GM23248 (cell line): ENCODE measurements at regions not wholly inside any gene's neighbourhood (a gene's known extent, or its start where the extent isn't known, plus 50 kb on each side); places are given as distances from the start of the nearest gene placed in this dataset.
"Not testable (repeated sequence)": the region's sequence is repeated elsewhere in the genome, so short reads cannot be mapped to it uniquely, and the experiment has no call there.

Experiments used
- DNase-seq: peaks from one replicate; pipeline ENCODE4 v3.0.0-alpha.2; 2015
- H2AFZ ChIP-seq: fragments of 200-600 bp; sonication (generic); 2 replicates; pipeline ENCODE4 v1.6.1; 2016; ENCODE audit warnings: antibody characterized with exemption
- H3F3A ChIP-seq: fragments of 200-600 bp; sonication (generic); 2 replicates; pipeline ENCODE4 v1.6.1; 2016; ENCODE audit warnings: mild to moderate bottlenecking, antibody characterized with exemption, mixed run types; ENCODE audit not compliant: insufficient read depth
- H3K27ac ChIP-seq: fragments of 200-600 bp; sonication (generic); 2 replicates; pipeline ENCODE4 v1.5.1; 2016; ENCODE audit warnings: mild to moderate bottlenecking
- H3K27me3 ChIP-seq: fragments of 200-600 bp; sonication (generic); replicated peaks from 2 replicates; pipeline ENCODE4 v1.6.1; 2016; ENCODE audit warnings: mild to moderate bottlenecking; ENCODE audit not compliant: insufficient read depth
- H3K36me3 ChIP-seq: fragments of 200-600 bp; sonication (generic); 2 replicates; pipeline ENCODE4 v1.6.1; 2016; ENCODE audit warnings: low read depth, mild to moderate bottlenecking
- H3K4me1 ChIP-seq: fragments of 200-600 bp; sonication (generic); 2 replicates; pipeline ENCODE4 v1.6.1; 2016; ENCODE audit warnings: mild to moderate bottlenecking; ENCODE audit not compliant: insufficient read depth
- H3K4me2 ChIP-seq: fragments of 200-600 bp; sonication (generic); one replicate; pipeline ENCODE4 v1.6.1; 2016; ENCODE audit warnings: mild to moderate bottlenecking; ENCODE audit not compliant: unreplicated experiment
- H3K4me3 ChIP-seq: fragments of 200-600 bp; sonication (generic); 2 replicates; pipeline ENCODE4 v1.5.1; 2016; ENCODE audit warnings: mild to moderate bottlenecking
- H3K79me2 ChIP-seq: fragments of 200-600 bp; sonication (generic); 2 replicates; pipeline ENCODE4 v1.6.1; 2016; ENCODE audit warnings: mild to moderate bottlenecking; ENCODE audit not compliant: insufficient read depth
- H3K9ac ChIP-seq: fragments of 200-600 bp; sonication (generic); 2 replicates; pipeline ENCODE4 v1.6.1; 2016; ENCODE audit warnings: mild to moderate bottlenecking
- H3K9me2 ChIP-seq: fragments of 200-600 bp; sonication (generic); 2 replicates; pipeline ENCODE4 v1.6.1; 2016; ENCODE audit warnings: mixed run types, mild to moderate bottlenecking, moderate library complexity; ENCODE audit not compliant: insufficient read depth
- H3K9me3 ChIP-seq: fragments of 200-600 bp; sonication (generic); one replicate; pipeline ENCODE4 v1.6.1; 2017; ENCODE audit warnings: low read depth
- H4K20me1 ChIP-seq: fragments of 200-600 bp; sonication (generic); 2 replicates; pipeline ENCODE4 v1.6.0; 2016; ENCODE audit not compliant: insufficient read depth
- EZH2 ChIP-seq: fragments of 200-600 bp; sonication (generic); IDR thresholded peaks from 2 replicates; pipeline ENCODE4 v1.6.1; 2018; ENCODE audit warnings: antibody characterized with exemption, mild to moderate bottlenecking; ENCODE audit not compliant: insufficient read depth, poor library complexity, severe bottlenecking
- EZH2phosphoT487 ChIP-seq: fragments of 200-600 bp; sonication (generic); IDR thresholded peaks from 2 replicates; pipeline ENCODE4 v1.6.1; 2018; ENCODE audit warnings: antibody characterized with exemption, moderate library complexity, mild to moderate bottlenecking, low read depth; ENCODE audit not compliant: insufficient read depth
- WGBS, 2 experiments: methylation state at CpG; one replicate each; pipeline ENCODE4 v1.1.6; 2015 to 2017; ENCODE audit warnings: low lambda C conversion rate in 2 of 2, low coverage in 1 of 2; ENCODE audit errors: missing lambda C conversion rate in 2 of 2; 5-methylcytosine and 5-hydroxymethylcytosine counted together
- in situ Hi-C: fragments of 300-500 bp; cut with MboI; formaldehyde crosslinking; loops from 2 replicates; pipeline ENCODE4 v1.15.0; 2020

DNA sequence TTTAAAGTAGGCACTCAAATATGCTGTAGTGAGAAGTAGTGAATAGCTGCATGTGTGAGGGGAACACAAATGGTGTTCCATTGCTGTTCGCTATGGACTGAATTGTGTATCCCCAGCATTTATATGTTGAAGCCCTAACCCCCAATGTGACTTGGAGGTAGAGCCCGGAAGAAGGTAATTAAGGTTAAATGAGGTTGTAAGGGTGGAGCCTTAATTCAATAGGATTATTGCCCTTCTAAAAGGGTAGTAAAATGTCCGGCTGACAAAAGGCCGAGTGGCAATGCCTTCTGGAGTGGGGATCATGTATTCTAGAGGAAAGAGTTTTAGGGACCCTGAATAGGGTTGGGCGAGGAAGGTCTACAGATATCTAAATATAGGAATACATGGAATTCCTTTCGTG lies 168.9 kb upstream of the NUDT10 start:
- H3F3A ChIP-seq = no peaks in the 10 kb centered on the region
- H3K4me2 ChIP-seq = no peak overlapping the region
- in situ Hi-C loops = no loop called here
- TF ChIP-seq EZH2 (no peak), EZH2phosphoT487 (no peak)
- no peaks in the 10 kb centered on the region for H4K20me1 ChIP-seq
- H3K4me3 ChIP-seq = no peak overlapping the region
- H3K36me3 ChIP-seq = no peaks in the 10 kb centered on the region
- H2AFZ ChIP-seq = no peak overlapping the region
- H3K9me2 ChIP-seq = no peaks in the 10 kb centered on the region
- WGBS, 2 experiments = 17 to 31% methylated on average over 5 to 6 of the region's 6 CpGs
- H3K27me3 ChIP-seq = no peaks in the 10 kb centered on the region
- H3K27ac ChIP-seq = no peak overlapping the region
- no peaks in the 10 kb centered on the region for H3K79me2 ChIP-seq
- no peaks in the 10 kb centered on the region for H3K4me1 ChIP-seq
- DNase-seq = no peak
- H3K9me3 ChIP-seq = no peaks in the 10 kb centered on the region
- no peak overlapping the region for H3K9ac ChIP-seq

DNA sequence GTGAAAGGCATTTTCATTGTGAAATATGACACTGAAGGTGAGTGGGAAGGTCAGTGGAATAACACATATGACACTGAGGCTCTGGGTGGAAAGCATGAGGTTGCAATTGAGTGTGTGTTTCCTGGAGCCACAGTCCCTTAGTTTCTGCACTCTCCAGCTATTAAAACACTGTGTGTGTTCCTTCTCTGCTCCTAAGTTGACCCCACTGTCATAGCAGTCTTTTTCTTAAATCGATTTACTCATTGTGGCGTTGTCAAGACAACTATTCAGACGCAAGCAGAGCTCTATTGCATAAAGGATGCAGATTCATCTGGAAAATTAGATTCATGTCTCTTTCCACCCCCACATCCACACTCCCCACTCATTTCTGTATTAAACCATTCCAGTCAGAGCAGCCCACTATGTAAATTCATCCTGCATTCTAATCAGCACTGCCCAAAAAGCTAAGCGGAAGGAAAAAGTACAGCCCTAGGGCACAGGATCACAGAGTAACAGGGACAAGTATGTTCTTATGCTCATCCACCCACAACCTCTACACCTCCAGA lies 154.2 kb upstream of the NUDT10 start:
- H3K4me1 ChIP-seq, DNase-seq, H3K4me2 ChIP-seq, H3K9me3 ChIP-seq, H4K20me1 ChIP-seq, H3K27ac ChIP-seq, H3F3A ChIP-seq, H3K9me2 ChIP-seq, H3K9ac ChIP-seq, H3K79me2 ChIP-seq, in situ Hi-C loops, H3K36me3 ChIP-seq, H3K27me3 ChIP-seq, H2AFZ ChIP-seq, H3K4me3 ChIP-seq: not testable (repeated sequence)
- 39 to 42% methylated on average over 4 of the region's 4 CpGs for WGBS, 2 experiments

DNA sequence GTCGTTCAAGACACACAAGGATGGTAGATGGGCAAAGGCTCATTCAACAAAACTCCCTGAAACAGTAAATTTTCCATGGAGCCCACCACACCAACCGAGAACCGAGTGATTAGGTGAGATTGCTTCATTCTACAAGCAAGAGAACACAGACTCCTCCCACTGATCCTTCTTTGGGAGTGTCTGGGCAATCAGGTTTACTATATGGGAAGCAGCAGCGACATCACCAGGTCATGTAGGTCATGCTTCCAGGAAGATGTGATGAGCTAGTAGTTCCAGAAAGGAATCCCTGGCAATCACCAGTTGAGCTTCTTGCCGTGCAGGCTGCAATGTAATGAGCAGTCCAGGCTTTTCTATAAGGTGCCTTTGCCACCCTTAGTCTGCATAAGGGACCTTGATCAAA lies 152.8 kb upstream of the NUDT10 start:
- H3K27me3 ChIP-seq, H3K9me2 ChIP-seq, H3K9me3 ChIP-seq, H3K9ac ChIP-seq, in situ Hi-C loops, H3K79me2 ChIP-seq, H3K27ac ChIP-seq, H3K36me3 ChIP-seq, H3K4me2 ChIP-seq, H2AFZ ChIP-seq, DNase-seq, H3K4me3 ChIP-seq, H3K4me1 ChIP-seq, H3F3A ChIP-seq, H4K20me1 ChIP-seq: not testable (repeated sequence)
- WGBS, 2 experiments = 9 to 13% methylated on average over 3 of the region's 5 CpGs

DNA sequence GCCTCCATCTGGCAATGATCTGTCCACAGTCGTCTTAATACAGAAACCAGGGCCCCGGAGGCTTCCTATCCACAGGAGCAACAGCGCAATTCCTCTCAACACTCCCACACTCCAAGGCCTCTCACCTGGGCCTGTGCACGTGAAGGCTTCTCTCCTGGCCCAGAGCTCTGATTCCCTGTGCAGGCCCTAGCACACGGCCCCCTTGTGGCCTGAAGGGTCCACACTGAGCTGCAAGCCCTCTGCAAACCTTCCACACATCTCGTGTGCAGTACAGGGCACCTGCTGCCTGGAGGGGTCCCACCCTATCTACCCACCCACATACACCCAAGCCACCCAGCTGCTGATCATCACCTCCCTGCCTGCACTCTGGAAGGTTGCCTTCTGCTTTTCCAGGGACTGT lies 150.1 kb upstream of the NUDT10 start:
- in situ Hi-C loops = no loop called here
- no peak for DNase-seq
- no peak overlapping the region for H2AFZ ChIP-seq
- 0 to 15% methylated on average over 3 to 5 of the region's 6 CpGs for WGBS, 2 experiments
- no peaks in the 10 kb centered on the region for H3K9me2 ChIP-seq
- no peak for TF ChIP-seq EZH2
- no peak for TF ChIP-seq EZH2phosphoT487
- no peak overlapping the region for H3K4me2 ChIP-seq
- no peak overlapping the region for H3K9ac ChIP-seq
- H3K36me3 ChIP-seq = no peaks in the 10 kb centered on the region
- no peaks in the 10 kb centered on the region for H3K4me1 ChIP-seq
- no peaks in the 10 kb centered on the region for H4K20me1 ChIP-seq
- no peaks in the 10 kb centered on the region for H3F3A ChIP-seq
- H3K27me3 ChIP-seq = no peaks in the 10 kb centered on the region
- no peak overlapping the region for H3K4me3 ChIP-seq
- H3K9me3 ChIP-seq = no peaks in the 10 kb centered on the region
- H3K27ac ChIP-seq = no peak overlapping the region
- H3K79me2 ChIP-seq = no peaks in the 10 kb centered on the region

DNA sequence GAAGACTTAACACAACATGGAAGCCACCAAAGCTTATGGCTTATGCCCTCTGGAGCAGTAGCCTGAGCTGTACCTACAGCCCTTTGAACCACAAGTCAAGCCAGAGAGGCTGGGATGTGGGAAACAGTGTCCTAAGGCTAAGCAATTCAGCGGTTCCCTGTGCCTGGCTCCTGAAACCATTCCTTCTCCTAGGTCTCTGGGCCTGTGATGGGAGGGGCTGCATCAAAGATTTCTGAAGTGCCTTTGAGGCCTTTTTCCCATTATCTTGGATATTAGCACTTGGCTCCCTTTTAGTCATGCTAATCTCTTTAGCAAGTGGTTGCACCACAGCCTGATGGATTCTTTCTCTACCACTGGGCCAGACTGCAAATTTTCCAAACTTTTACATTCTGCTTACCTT lies 140.5 kb upstream of the NUDT10 start:
- no peak overlapping the region for H3K4me2 ChIP-seq
- no peaks in the 10 kb centered on the region for H4K20me1 ChIP-seq
- no peaks in the 10 kb centered on the region for H3K9me3 ChIP-seq
- H3K9ac ChIP-seq = no peak overlapping the region
- H3K36me3 ChIP-seq = no peaks in the 10 kb centered on the region
- no peak for TF ChIP-seq EZH2
- no peak for TF ChIP-seq EZH2phosphoT487
- WGBS, 2 experiments = 80% methylated on average over 1 of the region's 1 CpG; no CpG with 5 or more reads in 1 of the 2 experiments
- no peak overlapping the region for H3K27ac ChIP-seq
- in situ Hi-C loops = no loop called here
- no peaks in the 10 kb centered on the region for H3K27me3 ChIP-seq
- no peaks in the 10 kb centered on the region for H3K79me2 ChIP-seq
- no peaks in the 10 kb centered on the region for H3K4me1 ChIP-seq
- no peak overlapping the region for H3K4me3 ChIP-seq
- H3F3A ChIP-seq = no peaks in the 10 kb centered on the region
- no peak for DNase-seq
- H3K9me2 ChIP-seq = no peaks in the 10 kb centered on the region
- H2AFZ ChIP-seq = no peak overlapping the region
